Vagina (tissue), 2 donors: ENCODE measurements at regions not wholly inside any gene's neighbourhood (a gene's known extent, or its start where the extent isn't known, plus 50 kb on each side); places are given as distances from the start of the nearest gene placed in this dataset. TPM values are rescaled to one million over a fixed set of nuclear protein-coding genes. Genes with fewer than 3 reads are reported as not detected.

ENCODE experiments used
- DNase-seq, 2 donors: peaks; one replicate each; pipeline ENCODE4 v3.0.0-alpha.2; 2017; ENCODE audit errors: extremely low spot score in 2 of 2
- H3K27ac ChIP-seq: fragments of 200-600 bp; sonication (generic); one replicate; pipeline ENCODE4 v1.5.1; 2019
- H3K27me3 ChIP-seq: fragments of 200-600 bp; sonication (generic); one replicate; pipeline ENCODE4 v1.5.1; 2019
- H3K36me3 ChIP-seq, 2 donors: fragments of 200-600 bp; sonication (generic); one replicate each; pipeline ENCODE4 v1.5.1; 2017 to 2019
- H3K4me1 ChIP-seq: fragments of 200-600 bp; sonication (generic); one replicate; pipeline ENCODE4 v1.5.1; 2019
- H3K4me3 ChIP-seq, 2 donors: fragments of 200-600 bp; sonication (generic); 1 replicate in 1 of 2; 2 replicates in 1 of 2; pipeline ENCODE4 v1.5.1; 2016 to 2019
- H3K9me3 ChIP-seq: fragments of 200-600 bp; sonication (generic); one replicate; pipeline ENCODE4 v1.5.1; 2019
- CTCF ChIP-seq, 3 experiments: fragments of 450-650 bp in 2 of 3; fragments of 200-600 bp in 1 of 3; sonication (generic) in 1 of 3; IDR thresholded peaks; one replicate each; pipeline ENCODE4 v1.5.1; 2017 to 2019; ENCODE audit warnings: antibody characterized with exemption in 3 of 3, mild to moderate bottlenecking in 2 of 3, moderate library complexity in 2 of 3
- POLR2A ChIP-seq, 2 donors: fragments of 450-650 bp; IDR thresholded peaks; one replicate each; pipeline ENCODE4 v1.6.1; 2017; ENCODE audit warnings: antibody characterized with exemption in 2 of 2, mild to moderate bottlenecking in 2 of 2, moderate library complexity in 2 of 2
- POLR2AphosphoS5 ChIP-seq, 2 donors: sonication (generic); formaldehyde crosslinking; IDR thresholded peaks; one replicate each; pipeline ENCODE4 v1.9.0; 2017; ENCODE audit warnings: antibody characterized with exemption in 2 of 2, mild to moderate bottlenecking in 2 of 2, low read depth in 1 of 2; ENCODE audit not compliant: insufficient read depth in 1 of 2
- intact Hi-C: fragments of 100-400 bp; cut with DNase I; formaldehyde crosslinking; loops from one replicate; pipeline ENCODE4 v1.15.1; 2023
- small RNA-seq: library from RNA; depleted of rRNA; stranded (forward); fragments of <200 nt; gene quantifications from one replicate; pipeline ENCODE3, GENCODE V24; 2016

GRCh38 chr12:45675534-45675933 is 54.0 kb upstream of the ARID2 start:
- intact Hi-C loops = no loop called here
- no peak overlapping the region for H3K4me3 ChIP-seq
- H3K4me1 ChIP-seq = peaks cover 5% of the 10 kb centered on the region
- no peaks in the 10 kb centered on the region for H3K27me3 ChIP-seq
- no peaks in the 10 kb centered on the region for H3K36me3 ChIP-seq
- H3K27ac ChIP-seq = no peak overlapping the region
- H3K9me3 ChIP-seq = no peaks in the 10 kb centered on the region
- DNase-seq = no peak
- TF ChIP-seq POLR2A (IDR thresholded peaks at IDR 0.05) (no peak), POLR2AphosphoS5 (IDR thresholded peaks at IDR 0.05; ENCODE audit: insufficient read depth in 1 of 2, low read depth in 1 of 2) (no peak), CTCF (IDR thresholded peaks at IDR 0.05) (no peak)

Small RNAs in the stretch of these regions (small RNA-seq; reads per million reads assigned to genes)
- not detected for gene RF00026
